ENCODE measurements at regions not wholly inside any gene's neighbourhood (a gene's known extent, or its start where the extent isn't known, plus 50 kb on each side); places are given as distances from the start of the nearest gene placed in this dataset.
"Not testable (repeated sequence)": the region's sequence is repeated elsewhere in the genome, so short reads cannot be mapped to it uniquely, and the experiment has no call there.

DNA sequence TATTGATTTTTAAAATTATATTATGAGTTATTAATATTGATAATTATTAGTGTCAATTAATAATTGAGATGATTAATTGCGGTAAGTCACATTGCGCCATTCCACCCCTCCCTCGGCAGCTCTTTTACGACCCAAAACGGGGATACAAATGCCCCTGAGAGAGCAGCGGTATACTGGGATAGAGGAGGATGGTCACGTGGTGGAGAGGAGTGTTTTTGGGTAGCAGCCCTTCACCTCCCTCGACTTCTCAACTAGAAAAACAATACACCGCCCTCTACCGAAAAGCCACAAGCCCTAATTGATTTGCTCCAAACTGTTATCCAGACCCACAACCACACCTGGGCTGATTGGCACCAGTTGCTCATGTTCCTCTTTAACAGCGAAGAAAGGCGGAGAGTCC lies 71.0 kb downstream of the DAPL1 start:
- H3K36me3 ChIP-seq (ENCODE audit: low read depth); DNase-seq; H3K4me1 ChIP-seq (ENCODE audit: low read depth); H3K9me3 ChIP-seq; ATAC-seq; intact Hi-C loops (cut with DNase I, micrococcal nuclease); H3K4me3 ChIP-seq: not testable (repeated sequence)

DNA sequence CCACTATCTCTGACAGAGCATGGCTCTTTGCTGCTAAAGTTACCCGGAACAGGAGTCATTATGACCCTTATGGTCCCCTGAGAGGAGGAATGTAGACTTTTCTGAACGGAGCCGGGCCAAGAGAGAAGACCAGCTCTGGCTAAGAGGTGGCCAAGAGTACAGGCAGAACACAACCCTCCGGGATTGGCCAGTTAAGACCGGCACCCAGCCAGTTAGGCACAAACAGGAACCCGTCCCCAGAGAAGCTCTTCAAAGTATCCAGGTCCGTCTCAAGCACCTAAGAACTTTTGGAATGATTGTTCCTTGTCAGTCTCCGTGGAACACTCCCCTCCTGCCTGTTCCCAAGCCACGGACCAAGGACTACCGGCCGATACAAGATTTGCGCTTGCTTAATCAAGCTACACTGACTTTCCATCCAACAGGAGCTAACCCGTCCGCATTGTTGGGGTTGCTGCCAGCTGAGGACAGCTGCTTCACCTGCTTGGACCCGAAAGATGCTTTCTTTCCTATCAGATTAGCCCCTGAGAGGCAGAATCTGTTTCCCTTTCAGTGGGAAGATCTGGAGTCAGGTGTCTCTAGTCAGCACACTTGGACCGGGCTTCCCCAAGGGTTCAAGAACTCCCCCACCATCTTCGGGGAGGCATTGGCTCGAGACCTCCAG lies 72.5 kb downstream of the DAPL1 start:
- H3K9me3 ChIP-seq; DNase-seq; H3K4me1 ChIP-seq (ENCODE audit: low read depth); ATAC-seq; H3K36me3 ChIP-seq (ENCODE audit: low read depth); intact Hi-C loops (cut with DNase I, micrococcal nuclease); H3K4me3 ChIP-seq: not testable (repeated sequence)

DNA sequence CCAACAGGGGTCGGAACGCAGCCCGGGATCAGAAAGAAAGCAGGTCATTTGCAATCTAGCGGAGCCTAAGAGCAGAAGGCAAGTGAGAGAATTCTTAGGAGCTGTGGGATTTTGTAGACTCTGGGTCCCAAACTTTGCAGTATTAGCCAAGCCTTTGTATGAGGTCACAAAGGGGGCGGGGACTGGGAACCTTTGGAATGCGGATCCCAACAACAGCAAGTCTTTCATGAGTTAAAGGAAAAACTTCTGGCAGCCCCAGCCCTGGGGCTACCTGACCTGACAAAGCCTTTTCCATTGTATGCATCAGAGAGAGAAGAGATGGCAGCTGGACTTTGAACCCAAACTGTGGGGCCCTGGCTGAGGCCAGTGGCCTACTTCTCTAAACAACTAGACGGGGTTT lies 73.3 kb downstream of the DAPL1 start:
- H3K4me3 ChIP-seq; intact Hi-C loops (cut with DNase I, micrococcal nuclease); H3K36me3 ChIP-seq (ENCODE audit: low read depth); H3K4me1 ChIP-seq (ENCODE audit: low read depth); ATAC-seq; H3K9me3 ChIP-seq; DNase-seq: not testable (repeated sequence)

DNA sequence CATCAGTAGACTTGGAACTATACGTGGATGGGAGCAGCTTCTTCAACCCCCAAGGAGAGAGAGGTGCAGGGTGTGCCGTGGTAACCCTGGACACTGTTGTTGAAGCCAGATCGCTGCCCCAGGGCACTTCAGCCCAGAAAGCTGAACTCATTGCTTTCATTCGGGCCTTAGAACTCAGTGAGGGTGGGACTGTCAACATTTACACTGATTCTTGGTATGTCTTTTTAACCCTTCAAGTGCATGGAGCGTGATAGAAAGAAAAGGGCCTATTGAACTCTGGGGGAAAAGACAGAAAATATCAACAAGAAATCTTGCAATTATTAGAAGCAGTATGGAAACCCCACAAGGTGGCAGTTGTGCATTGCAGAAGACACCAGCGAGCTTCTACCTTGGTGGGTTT lies 74.0 kb downstream of the DAPL1 start:
- DNase-seq; H3K4me1 ChIP-seq (ENCODE audit: low read depth); ATAC-seq; intact Hi-C loops (cut with DNase I, micrococcal nuclease); H3K36me3 ChIP-seq (ENCODE audit: low read depth); H3K9me3 ChIP-seq; H3K4me3 ChIP-seq: not testable (repeated sequence)

DNA sequence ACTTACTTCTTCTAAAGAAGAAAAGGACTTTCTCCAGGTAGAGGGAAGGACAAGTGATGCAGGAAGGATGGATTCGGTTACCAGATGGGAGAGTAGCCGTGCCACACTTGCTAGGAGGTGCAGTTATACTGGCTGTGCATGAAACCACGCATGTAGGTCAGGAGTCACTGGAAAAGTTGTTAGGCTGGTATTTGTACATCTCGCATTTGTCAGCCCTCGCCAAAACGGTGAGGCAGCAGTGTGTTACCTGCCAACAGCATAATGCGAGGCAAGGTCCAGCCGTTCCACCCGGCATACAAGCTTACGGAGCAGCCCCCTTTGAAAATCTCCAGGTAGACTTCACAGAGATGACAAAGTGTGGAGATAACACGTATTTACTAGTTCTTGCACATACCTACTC lies 74.5 kb downstream of the DAPL1 start:
- H3K9me3 ChIP-seq; ATAC-seq; intact Hi-C loops (cut with DNase I, micrococcal nuclease); DNase-seq; H3K4me3 ChIP-seq; H3K4me1 ChIP-seq (ENCODE audit: low read depth); H3K36me3 ChIP-seq (ENCODE audit: low read depth): not testable (repeated sequence)

DNA sequence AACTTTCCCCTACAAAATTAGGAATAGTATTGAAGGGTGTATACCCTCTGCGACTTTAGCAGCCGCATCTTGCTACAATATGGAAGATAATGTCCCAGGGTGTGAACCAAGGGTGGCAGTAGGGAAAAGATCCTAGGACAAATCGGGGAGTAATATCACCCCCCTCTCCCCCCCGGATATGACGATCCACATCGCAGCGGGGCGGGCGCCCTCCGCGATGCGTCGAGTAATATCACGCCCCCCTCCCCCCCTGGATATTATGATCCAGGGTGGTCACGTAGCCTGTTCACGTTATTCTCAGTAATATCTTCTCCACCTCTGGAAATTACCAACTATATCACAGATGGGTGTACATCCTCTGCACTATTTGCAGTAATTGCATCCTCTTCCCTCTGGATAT lies 82.9 kb downstream of the DAPL1 start:
- H3K36me3 ChIP-seq (ENCODE audit: low read depth): no peaks in the 10 kb centered on the region
- no peaks in the 10 kb centered on the region for H3K4me1 ChIP-seq (ENCODE audit: low read depth)
- no peak for ATAC-seq
- DNase-seq: no peak
- H3K9me3 ChIP-seq: no peaks in the 10 kb centered on the region
- TF ChIP-seq, protein P1, sequence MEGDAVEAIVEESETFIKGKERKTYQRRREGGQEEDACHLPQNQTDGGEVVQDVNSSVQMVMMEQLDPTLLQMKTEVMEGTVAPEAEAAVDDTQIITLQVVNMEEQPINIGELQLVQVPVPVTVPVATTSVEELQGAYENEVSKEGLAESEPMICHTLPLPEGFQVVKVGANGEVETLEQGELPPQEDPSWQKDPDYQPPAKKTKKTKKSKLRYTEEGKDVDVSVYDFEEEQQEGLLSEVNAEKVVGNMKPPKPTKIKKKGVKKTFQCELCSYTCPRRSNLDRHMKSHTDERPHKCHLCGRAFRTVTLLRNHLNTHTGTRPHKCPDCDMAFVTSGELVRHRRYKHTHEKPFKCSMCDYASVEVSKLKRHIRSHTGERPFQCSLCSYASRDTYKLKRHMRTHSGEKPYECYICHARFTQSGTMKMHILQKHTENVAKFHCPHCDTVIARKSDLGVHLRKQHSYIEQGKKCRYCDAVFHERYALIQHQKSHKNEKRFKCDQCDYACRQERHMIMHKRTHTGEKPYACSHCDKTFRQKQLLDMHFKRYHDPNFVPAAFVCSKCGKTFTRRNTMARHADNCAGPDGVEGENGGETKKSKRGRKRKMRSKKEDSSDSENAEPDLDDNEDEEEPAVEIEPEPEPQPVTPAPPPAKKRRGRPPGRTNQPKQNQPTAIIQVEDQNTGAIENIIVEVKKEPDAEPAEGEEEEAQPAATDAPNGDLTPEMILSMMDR (IDR thresholded peaks at IDR 0.05): no peak
- no peak overlapping the region for H3K4me3 ChIP-seq
- intact Hi-C loops (cut with DNase I, micrococcal nuclease): no loop called here

DNA sequence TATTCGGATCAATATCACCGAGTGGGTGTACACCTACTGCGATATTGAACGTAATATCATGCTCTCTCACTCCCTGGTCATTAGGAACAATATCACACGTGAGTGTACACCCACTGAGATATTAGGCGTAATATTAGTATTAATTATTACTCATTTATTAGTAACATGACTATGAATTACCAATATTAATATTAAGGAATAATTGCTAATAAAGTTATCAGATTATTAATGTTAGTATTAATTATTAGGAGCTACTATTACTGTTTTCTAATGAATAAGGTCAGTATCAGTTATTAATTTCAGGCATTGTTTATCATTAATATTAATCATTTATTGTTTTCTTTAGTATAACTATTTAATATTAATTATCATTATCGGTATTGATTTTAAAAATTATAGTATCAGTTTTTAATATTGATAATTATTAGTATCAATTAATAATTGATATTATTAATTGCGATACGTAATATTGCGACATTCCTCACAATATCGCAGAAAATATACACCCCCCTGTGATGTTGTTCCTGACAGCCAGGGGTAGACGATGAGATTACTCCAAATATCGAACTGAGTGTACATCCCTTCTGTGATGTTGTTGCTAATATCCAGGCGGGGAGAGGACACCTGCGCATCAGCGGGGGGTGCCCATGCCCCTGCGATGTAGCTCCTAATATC lies 84.2 kb downstream of the DAPL1 start:
- no peak for ATAC-seq
- DNase-seq: no peak
- TF ChIP-seq, protein P1 (IDR thresholded peaks at IDR 0.05): no peak
- no peak overlapping the region for H3K4me3 ChIP-seq
- no peaks in the 10 kb centered on the region for H3K9me3 ChIP-seq
- intact Hi-C loops (cut with DNase I, micrococcal nuclease): no loop called here
- no peaks in the 10 kb centered on the region for H3K4me1 ChIP-seq (ENCODE audit: low read depth)
- H3K36me3 ChIP-seq (ENCODE audit: low read depth): no peaks in the 10 kb centered on the region

DNA sequence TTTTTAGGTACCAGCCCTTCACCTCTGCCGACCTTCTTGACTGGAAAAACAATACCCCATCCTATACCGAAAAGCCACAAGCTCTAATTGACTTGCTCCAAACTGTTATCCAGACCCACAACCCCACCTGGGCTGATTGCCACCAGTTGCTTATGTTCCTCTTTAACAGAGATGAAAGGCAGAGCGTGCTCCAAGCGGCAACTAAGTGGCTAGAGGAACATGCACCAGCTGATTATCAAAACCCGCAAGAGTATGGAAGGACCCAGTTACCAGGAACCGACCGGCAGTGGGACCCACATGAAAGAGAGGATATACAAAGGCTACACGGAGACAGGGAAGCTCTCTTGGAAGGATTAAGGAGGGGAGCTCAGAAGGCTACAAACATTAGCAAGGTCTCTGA lies 86.1 kb upstream of the TANC1 start:
- TF ChIP-seq, protein P1 (IDR thresholded peaks at IDR 0.05): no peak
- intact Hi-C loops (cut with DNase I, micrococcal nuclease): no loop called here
- no peak for ATAC-seq

DNA sequence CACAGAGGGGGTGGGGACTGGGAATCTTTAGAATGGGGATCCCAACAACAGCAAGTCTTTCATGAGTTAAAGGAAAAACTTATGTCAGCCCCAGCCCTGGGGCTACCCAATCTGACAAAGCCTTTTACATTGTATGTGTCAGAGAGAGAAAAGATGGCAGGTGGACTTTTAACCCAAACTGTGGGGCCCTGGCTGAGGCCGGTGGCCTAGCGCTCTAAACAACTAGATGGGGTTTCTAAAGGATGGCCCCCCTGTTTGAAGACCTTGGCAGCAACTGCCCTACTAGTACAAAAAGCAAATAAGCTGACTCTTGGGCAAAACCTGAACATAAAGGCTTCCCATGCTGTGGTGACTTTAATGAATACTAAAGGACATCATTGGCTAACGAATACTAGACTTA lies 83.9 kb upstream of the TANC1 start:
- DNase-seq; H3K9me3 ChIP-seq; H3K4me1 ChIP-seq (ENCODE audit: low read depth); intact Hi-C loops (cut with DNase I, micrococcal nuclease); H3K36me3 ChIP-seq (ENCODE audit: low read depth); ATAC-seq; H3K4me3 ChIP-seq: not testable (repeated sequence)

More for the DNA sequence above, 86.1 kb upstream of the TANC1 start:
- H3K9me3 ChIP-seq: no peaks in the 10 kb centered on the region
- no peak overlapping the region for H3K4me3 ChIP-seq
- no peaks in the 10 kb centered on the region for H3K4me1 ChIP-seq (ENCODE audit: low read depth)
- no peak for DNase-seq
- H3K36me3 ChIP-seq (ENCODE audit: low read depth): no peaks in the 10 kb centered on the region

DNA sequence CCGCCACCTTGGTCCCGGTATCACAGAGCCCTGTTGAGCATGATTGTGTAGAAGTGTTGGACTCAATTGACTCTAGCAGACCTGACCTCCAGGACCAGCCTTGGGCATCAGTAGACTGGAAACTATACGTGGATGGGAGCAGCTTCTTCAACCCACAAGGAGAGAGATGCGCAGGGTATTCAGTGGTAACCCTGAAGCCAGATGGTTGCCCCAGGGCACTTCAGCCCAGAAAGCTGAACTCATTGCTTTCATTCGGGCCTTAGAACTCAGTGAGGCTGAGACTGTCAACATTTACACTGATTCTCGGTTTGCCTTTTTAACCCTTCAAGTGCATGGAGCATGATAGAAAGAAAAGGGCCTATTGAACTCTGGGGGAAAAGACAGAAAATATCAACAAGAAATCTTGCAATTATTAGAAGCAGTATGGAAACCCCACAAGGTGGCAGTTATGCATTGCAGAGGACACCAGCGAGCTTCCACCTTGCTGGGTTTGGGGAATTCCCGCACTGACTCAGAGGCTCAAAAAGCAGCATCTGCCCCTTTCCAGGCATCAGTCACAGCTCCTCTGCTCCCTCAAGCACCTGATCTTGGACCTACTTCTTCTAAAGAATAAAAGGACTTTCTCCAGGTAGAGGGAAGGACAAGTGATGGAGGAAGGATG lies 83.3 kb upstream of the TANC1 start:
- H3K4me1 ChIP-seq (ENCODE audit: low read depth); ATAC-seq; DNase-seq; H3K36me3 ChIP-seq (ENCODE audit: low read depth); H3K9me3 ChIP-seq; intact Hi-C loops (cut with DNase I, micrococcal nuclease); H3K4me3 ChIP-seq: not testable (repeated sequence)

DNA sequence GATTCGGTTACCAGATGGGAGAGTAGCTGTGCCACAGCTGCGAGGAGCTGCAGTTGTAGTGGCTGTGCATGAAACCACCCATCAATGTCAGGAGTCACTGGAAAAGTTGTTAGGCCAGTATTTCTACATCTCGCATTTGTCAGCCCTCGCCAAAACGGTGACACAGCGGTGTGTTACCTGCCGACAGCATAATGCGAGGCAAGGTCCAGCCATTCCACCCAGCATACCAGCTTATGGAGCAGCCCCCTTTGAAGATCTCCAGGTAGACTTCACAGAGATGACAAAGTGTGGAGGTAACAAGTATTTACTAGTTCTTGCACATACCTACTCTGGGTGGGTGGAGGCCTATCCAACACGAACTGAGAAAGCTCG lies 82.8 kb upstream of the TANC1 start:
- intact Hi-C loops (cut with DNase I, micrococcal nuclease); H3K9me3 ChIP-seq; ATAC-seq; H3K4me3 ChIP-seq; H3K4me1 ChIP-seq (ENCODE audit: low read depth); H3K36me3 ChIP-seq (ENCODE audit: low read depth): not testable (repeated sequence)
- peak in 2 of 3 donors; percentile 19 to 50 for DNase-seq

Data from mucosa of descending colon (tissue), 3 donors.